ENCODE measurements at regions not wholly inside any gene's neighbourhood (a gene's known extent, or its start where the extent isn't known, plus 50 kb on each side); places are given as distances from the start of the nearest gene placed in this dataset.
"Not testable (repeated sequence)": the region's sequence is repeated elsewhere in the genome, so short reads cannot be mapped to it uniquely, and the experiment has no call there.

DNA sequence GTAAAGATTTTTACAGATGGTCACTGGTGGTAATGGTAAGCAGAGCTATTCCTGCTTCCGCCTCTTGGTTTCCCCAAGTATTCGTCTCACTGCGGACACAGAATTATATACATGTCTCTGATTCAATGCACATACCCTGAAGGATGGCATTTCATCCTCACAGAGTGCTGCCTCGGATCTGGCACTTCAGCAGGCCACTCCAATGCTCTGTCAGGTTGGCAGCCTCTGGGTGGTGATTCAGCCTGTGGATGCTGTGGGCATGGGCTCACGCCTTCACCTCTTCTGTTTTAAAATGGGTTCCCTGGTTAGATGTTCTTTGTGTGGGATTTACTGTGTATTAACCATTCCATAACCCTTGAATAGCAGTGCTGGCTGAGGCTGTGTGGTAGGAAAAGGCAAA, 182.6 kb upstream of the ZNF608 start:
- no peak for DNase-seq

DNA sequence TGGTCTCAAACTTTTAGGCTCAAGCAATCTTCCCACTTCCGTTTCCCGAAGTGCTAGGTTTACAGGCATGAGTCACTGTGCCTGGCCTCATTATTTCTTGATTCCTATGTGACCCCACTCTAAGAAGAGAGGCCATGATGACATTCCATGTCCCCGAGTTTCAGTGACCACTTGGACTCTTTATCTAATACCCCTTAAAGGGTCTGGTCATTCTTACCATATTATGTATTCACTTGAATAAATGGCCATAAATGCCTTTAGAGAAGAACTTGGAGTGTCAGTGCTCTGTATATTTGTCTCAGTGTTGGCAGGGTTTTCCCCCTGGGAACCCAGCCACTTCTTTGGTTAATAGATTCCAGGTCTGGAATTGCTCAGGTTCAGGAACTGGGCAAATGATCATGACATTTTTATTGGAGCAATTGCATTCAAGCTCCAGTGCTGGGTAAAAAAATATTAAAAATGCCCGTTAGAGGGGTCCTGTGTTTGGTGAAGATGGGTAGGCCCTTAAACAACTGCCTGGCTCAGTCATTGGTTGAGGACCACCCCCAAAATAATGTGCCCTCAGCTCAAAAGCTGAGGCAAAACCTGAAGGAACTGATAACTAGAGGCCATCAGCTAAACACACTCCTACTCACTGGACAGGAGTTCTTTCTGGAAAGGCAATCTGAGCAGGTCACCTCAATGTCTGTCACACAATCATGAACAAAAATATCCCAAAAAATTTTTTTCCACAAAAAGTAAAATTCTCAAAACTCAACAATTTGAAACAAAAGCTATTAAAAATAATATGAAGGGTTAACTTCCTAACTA, 186.6 kb upstream of the ZNF608 start:
- no peak for DNase-seq

DNA sequence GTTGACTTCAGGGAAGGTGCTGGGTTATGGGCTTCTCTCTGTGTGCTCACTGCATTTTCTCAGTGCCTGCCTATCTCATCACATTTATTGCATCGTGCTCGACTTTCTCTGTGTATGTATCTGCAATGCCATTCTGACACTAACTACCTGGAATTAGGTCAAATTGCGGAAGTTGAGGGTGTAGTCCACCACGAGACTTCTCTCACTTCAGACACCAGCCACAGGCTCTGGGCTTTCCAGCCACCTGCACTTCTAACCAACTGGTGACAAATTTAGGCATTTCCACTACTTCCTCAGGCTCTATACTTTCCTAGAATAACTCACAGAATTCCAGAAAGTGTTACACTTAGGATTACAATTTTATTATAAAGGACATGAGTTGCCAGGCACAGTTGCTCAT, 188.6 kb upstream of the ZNF608 start:
- no peak for DNase-seq

DNA sequence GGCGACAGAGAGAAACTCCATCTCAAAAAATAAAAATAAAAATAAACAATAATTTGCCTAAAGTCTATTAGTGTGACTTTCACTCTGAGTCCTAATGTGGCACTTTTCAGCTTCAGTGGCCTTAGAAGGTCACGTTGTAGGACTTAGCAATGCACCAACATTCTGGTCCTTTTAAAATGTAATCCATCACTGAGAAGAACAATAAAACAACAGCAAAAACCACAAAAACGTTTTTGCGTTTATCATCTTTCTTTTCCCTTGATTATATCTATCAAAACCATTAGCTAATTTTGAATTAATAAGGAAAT, 190.1 kb upstream of the ZNF608 start:
- no peak for DNase-seq

DNA sequence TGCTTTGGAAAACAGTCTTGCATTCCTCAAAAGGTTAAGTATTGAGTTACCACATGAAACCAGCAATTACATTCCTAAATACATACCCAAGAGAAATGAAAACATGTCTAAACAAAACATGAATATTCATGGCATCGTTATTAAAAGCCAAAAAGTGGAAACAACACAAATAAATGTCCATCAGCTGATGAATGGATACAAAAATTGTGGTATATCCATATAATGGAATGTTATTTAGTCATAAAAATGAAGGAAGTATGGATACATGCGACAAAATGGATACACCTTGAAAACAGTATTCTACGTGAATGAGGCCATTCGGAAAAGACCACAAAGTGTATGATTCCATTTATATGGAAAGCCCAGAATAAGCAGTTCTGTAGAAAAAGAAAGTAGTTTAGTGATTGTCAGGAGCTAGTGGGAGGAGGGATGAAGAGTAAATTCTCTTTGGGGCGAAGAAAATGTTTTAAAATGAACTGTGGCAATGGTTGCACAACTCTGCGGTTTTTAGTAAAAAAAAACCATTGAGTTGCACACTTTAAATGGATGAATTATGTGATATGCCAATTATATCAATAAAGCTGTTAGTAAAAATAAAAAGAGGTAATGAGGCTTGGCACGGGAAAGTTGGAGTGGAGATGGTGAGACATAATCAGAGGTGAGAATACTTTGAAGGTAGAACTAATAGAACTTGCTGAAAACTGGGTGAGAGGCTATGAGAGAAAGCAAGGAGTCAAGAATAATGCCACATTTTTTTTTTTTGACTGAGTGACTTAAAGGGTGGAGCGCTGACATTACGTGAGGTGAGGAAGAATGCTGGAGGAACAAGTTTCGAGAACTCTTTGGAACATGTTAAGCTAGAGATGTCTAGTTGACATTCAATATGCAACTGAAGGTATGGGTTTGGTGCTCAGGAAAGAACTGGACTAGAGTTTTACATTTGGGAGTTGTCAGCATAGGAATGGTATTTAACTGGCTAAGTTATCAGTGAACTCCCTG, 194.9 kb upstream of the ZNF608 start:
- no peak for DNase-seq

DNA sequence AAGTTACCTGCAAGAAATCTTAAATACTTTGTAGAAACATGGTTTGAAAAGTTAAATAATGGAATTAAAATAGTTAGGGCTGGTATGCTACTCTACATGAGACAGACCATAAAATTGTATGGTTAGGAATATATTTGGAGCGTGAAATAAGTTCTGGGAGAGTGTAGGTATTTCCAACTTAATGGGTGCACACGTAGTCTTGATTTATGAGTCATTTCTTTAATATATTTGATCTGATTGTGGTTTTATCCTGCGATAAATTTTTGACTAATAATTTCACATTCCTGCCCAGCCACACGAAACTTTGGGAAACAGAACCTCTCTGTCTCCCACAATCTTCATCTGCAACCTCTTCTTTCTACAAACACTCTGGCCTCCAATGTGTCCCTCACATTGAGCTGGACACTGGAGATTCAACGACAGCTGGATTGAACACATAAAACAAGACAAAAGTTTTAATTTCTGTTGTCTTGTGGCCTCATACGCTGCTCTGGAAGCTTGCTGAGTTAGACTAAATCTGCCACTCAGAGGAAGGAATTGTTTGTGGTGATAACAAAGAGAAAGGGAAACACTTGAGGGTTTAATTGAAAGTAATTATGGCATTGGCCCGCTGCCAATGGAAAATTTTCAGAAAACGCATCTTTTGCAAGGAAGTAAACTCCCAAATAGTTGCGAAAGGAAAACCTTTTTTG, 201.8 kb upstream of the ZNF608 start:
- DNase-seq: no peak

DNA sequence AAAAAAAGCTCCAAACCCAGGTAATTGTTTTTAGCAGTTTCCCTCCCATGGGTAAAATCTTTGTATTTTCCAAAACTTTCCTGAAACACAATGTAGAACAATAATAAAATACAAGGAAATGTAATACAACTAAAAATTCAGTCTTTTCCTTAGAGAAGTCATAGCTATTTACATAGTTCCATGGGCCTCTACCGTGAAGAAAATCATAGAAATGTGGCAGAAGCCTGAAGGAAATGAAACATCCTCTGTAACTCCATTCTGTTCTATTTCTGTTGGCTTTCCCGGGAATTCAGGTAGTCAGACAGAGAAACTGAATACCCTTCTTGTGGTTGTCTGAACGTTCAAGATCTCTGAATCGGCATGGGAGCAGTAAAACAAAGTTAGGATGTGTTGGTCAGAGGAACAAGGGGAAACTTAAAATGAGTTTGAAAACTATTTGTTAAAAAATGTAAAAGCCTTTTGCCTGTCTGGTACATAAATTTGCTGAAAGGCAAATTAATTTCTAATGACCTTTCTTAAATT, 202.4 kb upstream of the ZNF608 start:
- no peak for DNase-seq

DNA sequence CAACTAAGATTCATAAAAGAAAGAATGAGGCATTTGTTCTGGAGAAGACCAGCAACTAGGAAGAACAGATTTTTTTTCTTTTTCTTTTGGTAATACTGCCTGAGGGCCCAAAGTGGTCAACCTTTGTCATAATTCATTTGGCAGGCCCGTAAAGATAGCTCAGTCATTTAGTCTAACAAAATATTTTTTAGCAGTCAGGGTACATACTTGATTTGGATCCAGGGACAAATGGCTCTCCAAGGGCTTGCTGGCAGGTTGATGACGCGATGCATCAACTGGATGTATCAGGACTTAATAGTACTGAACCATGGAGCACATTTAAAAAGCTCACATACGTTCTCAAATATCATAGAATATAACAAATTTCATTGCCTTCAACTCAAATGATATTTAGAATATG, 203.4 kb upstream of the ZNF608 start:
- no peak for DNase-seq

DNA sequence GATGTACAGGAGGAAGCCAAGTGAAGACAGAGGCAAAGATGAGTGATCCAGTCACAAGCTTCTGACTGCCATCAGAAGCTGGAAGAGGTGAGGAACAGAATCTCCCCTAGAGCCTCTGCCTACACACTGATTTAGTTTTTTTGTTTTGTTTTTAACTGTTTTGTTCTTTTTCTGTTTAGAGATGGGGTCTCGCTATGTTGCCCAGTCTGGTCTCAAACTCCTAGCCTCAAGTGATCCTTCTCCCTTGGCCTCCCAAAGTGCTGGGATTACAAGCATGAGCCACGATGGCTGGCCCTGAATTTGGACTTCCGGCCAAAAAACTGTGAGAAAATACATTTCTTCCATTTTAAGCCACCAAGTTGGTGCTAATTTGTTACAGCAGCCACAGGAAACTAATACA, 204.7 kb upstream of the ZNF608 start:
- no peak for DNase-seq

DNA sequence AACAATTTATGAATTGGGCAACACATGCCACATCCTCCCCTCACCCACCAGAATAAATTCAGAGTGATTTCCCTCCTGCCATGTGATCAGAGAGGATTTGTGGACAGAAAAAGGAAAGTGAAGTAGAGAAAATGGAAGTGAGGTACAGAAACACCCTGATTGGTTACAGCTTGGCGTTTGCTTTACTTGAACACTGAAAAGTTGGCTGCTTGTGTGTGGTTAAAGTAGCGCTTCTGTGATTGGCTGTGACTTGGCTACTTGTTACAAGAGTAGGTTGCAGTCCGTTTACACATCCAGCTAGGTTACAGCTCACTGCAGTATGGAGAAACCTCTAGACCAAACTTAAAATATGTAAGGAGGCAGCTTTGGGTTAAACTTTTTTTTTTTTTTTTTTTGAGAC, 205.2 kb upstream of the ZNF608 start:
- no peak for DNase-seq

DNA sequence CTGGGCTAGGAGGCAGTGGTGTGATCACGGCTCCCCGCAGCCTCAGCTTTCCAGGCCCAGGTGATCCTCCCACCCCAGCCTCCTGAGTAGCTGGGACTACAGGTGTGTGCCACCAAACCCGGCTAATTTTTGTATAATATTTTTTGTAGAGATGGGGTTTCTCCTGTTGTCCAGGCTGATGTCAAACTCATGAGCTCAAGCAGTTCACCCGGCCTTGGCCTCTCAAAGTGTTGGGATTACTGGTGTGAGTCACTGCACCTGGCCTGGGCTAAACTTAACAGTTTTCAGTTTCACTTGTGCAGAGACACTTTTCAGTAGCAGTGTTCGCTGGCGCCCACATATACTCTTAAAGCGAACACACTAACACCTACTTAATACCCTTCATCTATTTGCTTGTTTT, 205.6 kb upstream of the ZNF608 start:
- no peak for DNase-seq

DNA sequence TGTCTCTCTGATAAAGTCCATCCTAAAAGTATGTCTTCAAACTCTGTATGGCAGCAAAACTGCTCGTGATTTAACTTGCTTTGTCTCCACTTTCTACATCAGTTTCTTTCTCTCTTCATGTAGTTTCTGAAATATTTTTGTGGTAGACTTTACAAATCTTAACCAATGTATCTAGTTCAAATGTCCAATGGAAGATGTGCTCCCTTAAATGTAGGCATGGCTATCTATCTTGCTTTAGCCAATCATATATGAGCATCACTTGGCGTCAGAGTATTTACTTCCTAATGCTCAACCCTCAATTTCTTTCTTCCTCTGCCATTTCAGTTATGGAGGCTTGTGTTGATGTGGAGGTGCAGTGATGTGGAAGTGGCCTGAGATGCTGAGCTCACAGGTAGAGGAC, 206.1 kb upstream of the ZNF608 start:
- DNase-seq: no peak

DNA sequence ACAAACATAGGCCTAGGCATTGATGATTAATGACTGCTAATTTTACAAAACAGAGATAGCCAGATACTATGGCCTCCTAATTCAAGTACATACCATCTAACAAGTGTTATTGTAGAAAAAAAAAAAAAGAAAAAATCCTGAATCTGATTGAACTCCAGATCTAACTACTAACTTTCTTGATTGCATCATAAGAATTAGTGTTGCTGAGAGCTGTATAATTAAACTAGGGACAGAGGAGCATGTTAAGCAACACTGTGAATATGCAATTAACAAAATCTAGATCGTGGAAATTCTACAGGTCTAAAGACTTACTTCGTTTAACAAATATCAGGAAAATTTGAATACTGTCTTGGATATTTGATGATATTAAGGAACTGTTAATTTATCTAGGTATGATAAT, 208.3 kb upstream of the ZNF608 start:
- no peak for DNase-seq

DNA sequence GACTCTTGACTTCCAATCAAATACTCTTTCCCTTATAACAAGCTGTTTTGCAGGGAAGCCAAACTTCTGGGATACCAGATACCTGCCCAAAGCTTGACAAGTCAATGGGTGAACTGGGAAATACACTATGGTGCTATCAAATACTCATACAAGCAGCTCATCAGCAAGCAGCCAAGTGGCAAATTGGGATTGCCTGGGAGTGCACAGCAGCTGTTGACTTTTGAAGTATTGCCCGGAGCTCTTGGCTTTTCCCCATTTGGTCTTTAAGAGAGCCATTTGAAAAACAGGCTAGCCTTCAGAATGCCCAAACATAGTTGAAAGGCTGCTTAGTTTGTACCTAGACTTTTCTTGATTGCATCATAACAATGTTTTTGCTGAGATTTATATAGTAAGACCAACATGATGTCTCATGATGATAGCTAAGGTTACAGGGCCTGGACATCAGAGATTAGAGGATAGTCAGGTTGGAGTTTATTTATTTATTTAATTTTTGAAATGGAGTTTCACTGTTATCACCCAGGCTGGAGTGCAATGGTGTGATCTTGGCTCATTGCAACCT, 210.1 kb upstream of the ZNF608 start:
- DNase-seq: no peak

DNA sequence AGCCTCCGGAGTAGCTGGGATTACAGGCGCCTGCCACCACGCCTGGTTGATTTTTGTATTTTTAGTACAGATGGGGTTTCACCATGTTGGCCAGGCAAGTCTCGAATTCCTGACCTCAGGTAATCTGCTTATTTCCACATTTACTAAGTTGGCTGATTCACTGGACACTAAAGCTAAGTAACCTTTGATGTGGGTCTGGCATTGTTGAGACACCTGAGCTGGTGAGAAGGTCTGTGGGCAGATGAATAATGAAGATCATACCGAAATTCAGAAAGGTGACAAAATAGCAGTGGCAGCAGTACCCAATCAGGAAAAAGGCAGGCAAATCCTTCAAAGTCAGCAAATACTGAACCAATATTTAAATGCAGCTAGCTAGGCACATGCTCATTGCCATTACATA, 210.6 kb upstream of the ZNF608 start:
- no peak for DNase-seq

DNA sequence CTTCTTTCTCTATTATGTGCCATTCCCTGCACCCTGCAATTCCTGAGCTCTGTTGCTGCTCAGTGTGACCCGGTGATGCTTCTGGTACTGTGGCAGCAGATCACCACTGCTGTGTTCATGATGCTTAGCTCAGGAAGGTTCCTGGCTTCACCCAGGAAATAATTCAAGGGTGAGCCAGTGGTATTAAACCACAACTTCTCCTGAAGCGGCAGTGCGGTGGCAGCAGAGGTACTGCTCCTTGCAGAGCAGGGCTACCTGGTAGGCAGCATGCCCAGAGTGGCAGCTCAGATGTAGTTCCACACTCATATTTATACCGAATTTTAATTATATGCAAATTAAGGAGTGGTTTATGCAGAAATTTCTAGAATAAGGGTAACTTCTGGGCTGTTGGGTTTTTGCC, 213.8 kb upstream of the ZNF608 start:
- DNase-seq: no peak

DNA sequence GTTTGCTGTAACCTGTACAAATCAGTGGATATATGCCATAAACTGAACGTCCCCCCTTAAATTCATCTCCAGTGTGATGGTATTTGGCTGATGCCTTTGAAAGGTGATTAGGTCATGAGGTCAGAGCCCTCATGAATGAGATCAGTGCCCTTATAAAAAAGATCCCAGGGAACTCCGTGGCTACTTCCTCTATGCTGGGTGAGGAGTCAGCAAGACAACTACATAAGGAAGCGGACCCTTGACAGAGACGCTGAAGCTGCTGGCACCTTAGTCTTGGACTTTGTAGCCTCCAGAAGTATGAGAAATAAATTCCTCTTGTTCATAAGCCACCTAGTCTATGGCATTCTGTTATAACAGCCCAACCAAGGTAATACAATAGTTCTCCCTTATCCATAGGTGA, 215.1 kb upstream of the ZNF608 start:
- DNase-seq: no peak

DNA sequence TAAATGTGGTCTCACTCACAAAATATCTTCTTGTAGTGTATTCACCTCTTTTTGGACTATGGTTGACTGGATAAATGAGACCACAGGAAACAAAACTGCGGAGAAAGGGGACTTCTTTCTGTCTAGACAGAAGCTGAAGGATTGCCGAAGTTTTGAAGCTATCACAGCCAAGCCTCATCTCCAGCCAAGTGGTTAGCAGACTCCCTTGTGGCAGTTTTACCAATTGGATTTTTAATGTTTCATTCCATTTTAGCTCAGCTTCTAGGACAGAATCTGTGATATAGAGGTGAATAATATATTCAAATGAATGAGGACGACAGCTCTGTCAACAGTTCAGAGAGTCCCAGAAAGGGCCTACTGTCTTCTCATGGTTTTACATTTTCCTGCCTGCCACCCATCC, 215.7 kb upstream of the ZNF608 start:
- no peak for DNase-seq

DNA sequence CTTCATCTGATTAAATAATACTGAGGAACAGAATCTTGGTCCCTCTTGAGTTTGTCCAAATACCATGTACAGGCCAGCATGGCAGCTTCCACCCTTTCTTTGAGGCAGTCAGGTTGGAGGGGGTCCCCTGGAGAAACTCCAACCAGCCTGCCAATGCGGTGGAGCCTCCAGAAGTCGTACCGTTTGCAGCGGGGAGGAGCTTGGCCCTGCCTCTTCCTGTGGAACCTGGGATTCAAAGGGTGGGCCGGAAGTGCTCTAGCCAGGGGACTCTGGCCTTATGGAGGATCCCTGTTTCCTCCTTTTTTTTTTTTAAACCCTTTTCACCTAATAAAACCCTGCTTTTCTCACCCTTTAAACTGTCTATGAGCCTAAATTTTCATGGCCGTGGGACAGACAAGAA, 216.3 kb upstream of the ZNF608 start:
- no peak for DNase-seq

DNA sequence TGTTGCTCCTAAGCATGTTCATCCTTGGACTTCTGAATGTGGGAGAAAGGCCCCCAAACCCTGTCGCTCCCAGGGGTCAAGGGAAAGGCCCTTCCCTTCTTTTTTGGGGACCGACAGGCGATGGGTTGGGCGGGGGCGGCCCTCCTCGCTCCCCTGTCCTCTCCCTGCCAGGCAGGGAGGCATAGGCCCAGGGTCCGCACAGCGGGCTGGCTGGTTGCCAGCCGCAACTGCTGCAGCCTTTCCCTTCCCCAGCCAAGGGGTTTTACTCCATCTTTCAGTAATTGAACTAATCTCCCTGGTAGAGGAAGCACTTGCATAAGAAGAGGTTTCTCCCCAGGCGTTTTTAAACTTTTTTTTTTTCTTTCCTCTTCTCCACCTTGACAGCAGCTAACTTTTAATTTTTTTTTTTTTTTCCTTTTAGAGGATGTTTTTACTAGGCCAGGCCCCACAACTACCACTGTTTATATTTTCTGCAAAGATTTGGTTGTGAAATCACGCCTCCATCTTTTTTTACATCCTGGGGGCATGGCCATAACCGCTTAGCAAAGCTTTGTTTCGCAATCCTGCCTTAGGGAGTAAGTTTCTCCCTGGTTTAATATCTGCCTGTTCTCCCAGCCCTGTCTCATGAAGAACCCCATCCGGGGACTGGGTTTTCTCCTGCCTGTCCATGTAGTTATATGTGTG, 216.9 kb upstream of the ZNF608 start:
- DNase-seq: no peak

DNA sequence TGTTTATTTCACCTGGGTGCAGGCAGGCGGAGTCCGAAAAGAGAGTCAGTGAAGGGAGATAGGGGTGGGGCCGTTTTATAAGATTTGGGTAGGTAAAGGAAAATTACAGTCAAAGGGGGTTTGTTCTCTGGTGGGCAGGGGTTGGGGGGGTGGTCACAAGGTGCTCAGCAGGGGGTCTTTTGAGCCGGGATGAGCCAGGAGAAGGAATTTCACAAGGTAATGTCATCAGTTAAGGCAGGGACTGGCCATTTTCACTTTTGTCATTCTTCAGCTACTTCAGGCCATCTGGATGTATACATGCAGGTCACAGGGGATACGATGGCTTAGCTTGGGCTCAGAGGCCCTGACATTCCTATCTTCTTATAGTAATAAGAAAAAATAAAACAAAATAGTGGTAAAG, 220.3 kb upstream of the ZNF608 start:
- DNase-seq: not testable (repeated sequence)

DNA sequence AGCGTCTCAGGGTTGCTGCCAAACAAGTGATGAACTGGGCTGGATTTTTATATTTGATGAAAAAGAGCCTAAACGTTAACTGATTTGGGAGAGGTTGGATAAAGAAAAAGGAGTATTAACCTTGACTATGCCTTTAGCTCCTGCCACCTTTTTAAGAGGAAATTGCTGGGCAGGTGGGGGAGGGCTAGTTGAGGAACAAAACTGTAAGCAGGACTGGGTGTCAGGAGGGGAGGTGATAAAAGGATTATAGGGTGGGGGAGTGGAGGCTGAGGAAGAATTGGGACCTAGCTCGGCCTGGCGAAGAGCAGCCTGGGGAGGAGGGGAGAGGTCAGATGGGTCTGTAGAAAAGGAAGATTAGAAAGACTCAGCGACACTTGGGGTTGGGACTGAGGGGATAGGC, 223.9 kb upstream of the ZNF608 start:
- DNase-seq: not testable (repeated sequence)

All from T-helper 9 cell (primary cell).